ENCODE measurements at regions not wholly inside any gene's neighbourhood (a gene's known extent, or its start where the extent isn't known, plus 50 kb on each side); places are given as distances from the start of the nearest gene placed in this dataset.

GRCh38 chr13:79654520-79654919 is 173.6 kb downstream of the NDFIP2 start:
- no peaks in the 10 kb centered on the region; the same call in 1 of the 2 replicates for H3K27me3 ChIP-seq (ENCODE audit: control insufficient read depth, insufficient read depth, low read length)
- no peak overlapping the region for H4K8ac ChIP-seq (ENCODE audit: low read depth in 2 of 2, low read length in 2 of 2)
- no peak overlapping the region for H2BK20ac ChIP-seq (ENCODE audit: low read depth, low read length)
- no TSS peak for BruUV-seq (replicated peaks)
- no peak overlapping the region for H4K5ac ChIP-seq (ENCODE audit: low read depth, low read length)
- POLR2A ChIA-PET (ENCODE audit: unreplicated experiment), result no interaction called here
- no peaks in the 10 kb centered on the region for H4K20me1 ChIP-seq (ENCODE audit: insufficient read depth, low read length)
- no peak overlapping the region for H2AK5ac ChIP-seq (ENCODE audit: low read depth, low read length)
- H3K14ac ChIP-seq (replicated peaks; ENCODE audit: low read depth, low read length), result no peak overlapping the region
- CTCF ChIA-PET, result no interaction called here
- H3K9me1 ChIP-seq (ENCODE audit: insufficient read depth, low read length), result no peaks in the 10 kb centered on the region
- in situ Hi-C loops (cut with MboI; ENCODE audit: low sequenced_read_pairs), result no loop called here
- no peak overlapping the region for H2AFZ ChIP-seq (replicated peaks; ENCODE audit: low read length, poor library complexity)
- no peak overlapping the region for H3K23ac ChIP-seq (ENCODE audit: low read depth, low read length)
- DNase-seq (no peak), ATAC-seq (ENCODE audit: low read depth) (no peak)
- H3K9ac ChIP-seq (ENCODE audit: low read depth, low read length), result no peak overlapping the region
- no peak overlapping the region for H4K91ac ChIP-seq (ENCODE audit: insufficient read depth, low read depth, low read length)
- no peaks in the 10 kb centered on the region for H3K9me3 ChIP-seq (ENCODE audit: control insufficient read depth, insufficient read depth, low read length)
- dilution Hi-C loops (cut with HindIII; ENCODE audit: low sequenced_read_pairs, unreplicated experiment), result no loop called here
- H2BK5ac ChIP-seq (ENCODE audit: low read depth, low read length, poor library complexity, severe bottlenecking), result no peak overlapping the region
- no peaks in the 10 kb centered on the region for H3K79me1 ChIP-seq (ENCODE audit: low read depth in 1 of 2, low read length in 2 of 2)
- H3K4me3 ChIP-seq (ENCODE audit: insufficient read depth, low read depth, low read length), result no peak overlapping the region
- no peaks in the 10 kb centered on the region for H3K36me3 ChIP-seq (ENCODE audit: control insufficient read depth, insufficient read depth, low read length)
- no peaks in the 10 kb centered on the region for H3K4me1 ChIP-seq (ENCODE audit: control insufficient read depth, insufficient read depth, low read length)
- no peak overlapping the region for H2BK15ac ChIP-seq (ENCODE audit: low read depth, low read length)
- no peak overlapping the region for H2BK120ac ChIP-seq (ENCODE audit: low read depth, low read length)
- no peak overlapping the region for H3K27ac ChIP-seq (ENCODE audit: insufficient read depth, low read length)
- H3K56ac ChIP-seq (ENCODE audit: extremely low read depth, insufficient read depth, low read length), result no peak overlapping the region
- no peak overlapping the region for H2AK9ac ChIP-seq (replicated peaks; ENCODE audit: low read depth, low read length, poor library complexity)
- no peak overlapping the region for H3K4ac ChIP-seq (ENCODE audit: low read depth, low read length)
- TF ChIP-seq POLR2A (IDR thresholded peaks at IDR 0.05; ENCODE audit: low read depth, low read length), result no peak
- no peak for TF ChIP-seq RAD21 (IDR thresholded peaks at IDR 0.05; ENCODE audit: low read length)
- TF ChIP-seq, protein P1, sequence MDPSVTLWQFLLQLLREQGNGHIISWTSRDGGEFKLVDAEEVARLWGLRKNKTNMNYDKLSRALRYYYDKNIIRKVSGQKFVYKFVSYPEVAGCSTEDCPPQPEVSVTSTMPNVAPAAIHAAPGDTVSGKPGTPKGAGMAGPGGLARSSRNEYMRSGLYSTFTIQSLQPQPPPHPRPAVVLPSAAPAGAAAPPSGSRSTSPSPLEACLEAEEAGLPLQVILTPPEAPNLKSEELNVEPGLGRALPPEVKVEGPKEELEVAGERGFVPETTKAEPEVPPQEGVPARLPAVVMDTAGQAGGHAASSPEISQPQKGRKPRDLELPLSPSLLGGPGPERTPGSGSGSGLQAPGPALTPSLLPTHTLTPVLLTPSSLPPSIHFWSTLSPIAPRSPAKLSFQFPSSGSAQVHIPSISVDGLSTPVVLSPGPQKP (IDR thresholded peaks at IDR 0.05; ENCODE audit: borderline replicate concordance, low read depth, low read length), result no peak
- TF ChIP-seq RFX5 (IDR thresholded peaks at IDR 0.05; ENCODE audit: low read depth, low read length), result no peak
- TF ChIP-seq CHD1 (IDR thresholded peaks at IDR 0.05; ENCODE audit: low read depth, low read length), result no peak
- no peak for TF ChIP-seq SMC3 (IDR thresholded peaks at IDR 0.05; ENCODE audit: low read depth, low read length)
- no peak for TF ChIP-seq RCOR1 (IDR thresholded peaks at IDR 0.05; ENCODE audit: insufficient replicate concordance, low read length)
- no peak for TF ChIP-seq MAFK (IDR thresholded peaks at IDR 0.05; ENCODE audit: low read depth, low read length)
- TF ChIP-seq, protein P2, sequence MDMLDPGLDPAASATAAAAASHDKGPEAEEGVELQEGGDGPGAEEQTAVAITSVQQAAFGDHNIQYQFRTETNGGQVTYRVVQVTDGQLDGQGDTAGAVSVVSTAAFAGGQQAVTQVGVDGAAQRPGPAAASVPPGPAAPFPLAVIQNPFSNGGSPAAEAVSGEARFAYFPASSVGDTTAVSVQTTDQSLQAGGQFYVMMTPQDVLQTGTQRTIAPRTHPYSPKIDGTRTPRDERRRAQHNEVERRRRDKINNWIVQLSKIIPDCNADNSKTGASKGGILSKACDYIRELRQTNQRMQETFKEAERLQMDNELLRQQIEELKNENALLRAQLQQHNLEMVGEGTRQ (IDR thresholded peaks at IDR 0.05; ENCODE audit: low read depth, low read length), result no peak
- TF ChIP-seq, protein P3, sequence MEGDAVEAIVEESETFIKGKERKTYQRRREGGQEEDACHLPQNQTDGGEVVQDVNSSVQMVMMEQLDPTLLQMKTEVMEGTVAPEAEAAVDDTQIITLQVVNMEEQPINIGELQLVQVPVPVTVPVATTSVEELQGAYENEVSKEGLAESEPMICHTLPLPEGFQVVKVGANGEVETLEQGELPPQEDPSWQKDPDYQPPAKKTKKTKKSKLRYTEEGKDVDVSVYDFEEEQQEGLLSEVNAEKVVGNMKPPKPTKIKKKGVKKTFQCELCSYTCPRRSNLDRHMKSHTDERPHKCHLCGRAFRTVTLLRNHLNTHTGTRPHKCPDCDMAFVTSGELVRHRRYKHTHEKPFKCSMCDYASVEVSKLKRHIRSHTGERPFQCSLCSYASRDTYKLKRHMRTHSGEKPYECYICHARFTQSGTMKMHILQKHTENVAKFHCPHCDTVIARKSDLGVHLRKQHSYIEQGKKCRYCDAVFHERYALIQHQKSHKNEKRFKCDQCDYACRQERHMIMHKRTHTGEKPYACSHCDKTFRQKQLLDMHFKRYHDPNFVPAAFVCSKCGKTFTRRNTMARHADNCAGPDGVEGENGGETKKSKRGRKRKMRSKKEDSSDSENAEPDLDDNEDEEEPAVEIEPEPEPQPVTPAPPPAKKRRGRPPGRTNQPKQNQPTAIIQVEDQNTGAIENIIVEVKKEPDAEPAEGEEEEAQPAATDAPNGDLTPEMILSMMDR (conservative IDR thresholded peaks at IDR 0.05; ENCODE audit: low read depth, low read length), result no peak
- no peak for TF ChIP-seq BHLHE40 (IDR thresholded peaks at IDR 0.05; ENCODE audit: low read depth, low read length)
- no peak for TF ChIP-seq MXI1 (IDR thresholded peaks at IDR 0.05; ENCODE audit: borderline replicate concordance, low read depth, low read length)
- TF ChIP-seq FOS (IDR thresholded peaks at IDR 0.05; ENCODE audit: low read depth, low read length), result no peak
- no peak for TF ChIP-seq CEBPB (IDR thresholded peaks at IDR 0.05; ENCODE audit: low read depth, low read length)
- H3K4me2 ChIP-seq (ENCODE audit: low read depth, low read length), result no peak overlapping the region
- intact Hi-C loops (cut with micrococcal nuclease), result no loop called here
- no peak overlapping the region for H3K18ac ChIP-seq (ENCODE audit: low read depth, low read length)

Data from IMR-90 (cell line).